Colonic mucosa (tissue), 4 donors: ENCODE measurements at regions not wholly inside any gene's neighbourhood (a gene's known extent, or its start where the extent isn't known, plus 50 kb on each side); places are given as distances from the start of the nearest gene placed in this dataset.
A peak's percentile ranks its signal among the peaks of the same experiment; 100 is the strongest.

Source experiments
- DNase-seq: peaks from one replicate; pipeline ENCODE4 v3.0.0-alpha.2; 2020
- H3K27ac ChIP-seq: fragments of 200-600 bp; one replicate; pipeline ENCODE4 v1.8.0; 2021
- H3K27me3 ChIP-seq: fragments of 200-600 bp; one replicate; pipeline ENCODE4 v1.8.0; 2021
- H3K36me3 ChIP-seq: fragments of 200-600 bp; one replicate; pipeline ENCODE4 v1.8.0; 2021
- H3K4me1 ChIP-seq: fragments of 200-600 bp; one replicate; pipeline ENCODE4 v1.8.0; 2021; ENCODE audit warnings: mild to moderate bottlenecking
- H3K4me3 ChIP-seq: fragments of 200-600 bp; one replicate; pipeline ENCODE4 v1.8.0; 2021
- H3K9ac ChIP-seq, 2 donors: one replicate each; pipeline ENCODE4 v1.7.0; 2013; ENCODE audit warnings: control low read depth in 2 of 2, low read depth in 2 of 2, low read length in 2 of 2
- H3K9me3 ChIP-seq: fragments of 200-600 bp; one replicate; pipeline ENCODE4 v1.8.0; 2021
- intact Hi-C: fragments of 100-400 bp; cut with DNase I; formaldehyde crosslinking; loops from one replicate; pipeline ENCODE4 v1.14.1; 2022
- TF ChIP-seq, protein P1 (sequence below): fragments of 200-600 bp; IDR thresholded peaks from one replicate; pipeline ENCODE4 v1.8.0; 2022; ENCODE audit warnings: antibody characterized with exemption, mild to moderate bottlenecking
- donor health status: healthy.
- donor health status: DM: no; HTN: no; CAD: no.
- donor health status: DM: no; HTN: no; CAD: no.

DNA sequence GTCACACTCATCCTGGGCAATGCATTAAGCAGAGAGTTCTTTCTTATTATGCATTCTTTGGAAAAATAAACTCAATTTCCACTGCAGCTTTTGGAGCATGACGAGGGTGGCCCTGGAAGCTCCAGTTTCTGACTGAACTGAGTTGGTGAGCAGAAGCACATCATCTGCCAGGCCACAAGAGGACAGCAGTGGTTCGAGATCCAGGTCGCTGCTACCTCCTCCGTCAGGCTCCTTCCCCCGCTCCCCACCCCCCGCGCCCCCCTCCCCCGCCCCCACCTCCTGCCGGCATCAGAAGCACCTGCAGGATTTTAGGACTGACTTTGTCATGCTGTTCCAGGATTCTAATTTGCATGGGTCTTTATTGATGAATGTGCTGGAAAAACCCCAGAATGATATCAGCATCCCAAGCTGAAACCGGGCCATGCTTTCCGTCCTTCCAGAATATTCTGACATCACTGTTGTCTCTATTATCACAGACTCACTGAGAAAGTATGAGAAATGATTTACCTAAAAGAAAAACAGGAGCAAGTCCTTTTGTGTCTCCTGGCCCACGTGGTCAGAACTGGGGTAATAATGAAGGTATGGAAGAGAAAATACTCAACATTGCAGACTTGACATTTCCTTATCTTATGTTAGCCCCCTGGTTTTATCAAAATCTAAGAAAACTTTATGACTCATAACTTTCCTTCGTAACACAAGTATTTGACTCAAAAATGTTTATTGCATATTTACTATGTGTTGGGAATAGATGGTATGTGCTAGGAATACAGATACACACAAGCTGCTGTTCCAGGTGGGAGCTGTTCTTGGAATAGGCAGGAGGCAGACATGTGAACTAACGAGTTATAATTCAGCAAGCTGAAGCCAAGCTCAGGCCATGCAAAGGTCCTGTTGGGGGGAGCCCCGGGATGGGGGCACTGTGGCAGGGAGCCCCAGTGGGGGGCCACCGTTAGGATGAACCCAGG is 220.2 kb upstream of the EXOC2 start:
- no peak for DNase-seq
- intact Hi-C loops, result no loop called here

DNA sequence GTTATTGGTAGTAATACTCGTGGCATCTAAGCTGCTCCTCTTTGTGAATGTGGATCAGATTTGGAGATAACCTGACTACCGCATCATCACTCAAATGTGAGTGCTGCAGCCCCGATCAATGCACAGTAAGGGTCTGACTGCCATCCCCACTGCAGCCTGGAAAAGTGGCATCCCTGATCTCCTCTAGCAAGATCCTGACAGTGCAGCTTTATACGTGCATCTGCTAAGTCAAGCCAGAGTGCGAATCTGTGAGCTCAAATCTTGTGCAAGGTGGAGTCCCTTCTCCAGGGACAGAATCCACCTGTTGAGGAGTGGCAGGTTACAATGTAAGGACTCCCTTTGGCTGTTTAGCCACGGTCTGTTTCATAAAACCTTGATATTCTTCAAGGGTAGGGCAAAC is 215.0 kb upstream of the EXOC2 start:
- Histone ChIP-seq H3K27me3 (no peaks in the 10 kb centered on the region), H3K9me3 (no peaks in the 10 kb centered on the region), H3K27ac (no peak overlapping the region), H3K4me3 (no peak overlapping the region), H3K36me3 (no peaks in the 10 kb centered on the region), H3K4me1 (no peaks in the 10 kb centered on the region), H3K9ac (no peak overlapping the region)
- TF ChIP-seq, protein P1, sequence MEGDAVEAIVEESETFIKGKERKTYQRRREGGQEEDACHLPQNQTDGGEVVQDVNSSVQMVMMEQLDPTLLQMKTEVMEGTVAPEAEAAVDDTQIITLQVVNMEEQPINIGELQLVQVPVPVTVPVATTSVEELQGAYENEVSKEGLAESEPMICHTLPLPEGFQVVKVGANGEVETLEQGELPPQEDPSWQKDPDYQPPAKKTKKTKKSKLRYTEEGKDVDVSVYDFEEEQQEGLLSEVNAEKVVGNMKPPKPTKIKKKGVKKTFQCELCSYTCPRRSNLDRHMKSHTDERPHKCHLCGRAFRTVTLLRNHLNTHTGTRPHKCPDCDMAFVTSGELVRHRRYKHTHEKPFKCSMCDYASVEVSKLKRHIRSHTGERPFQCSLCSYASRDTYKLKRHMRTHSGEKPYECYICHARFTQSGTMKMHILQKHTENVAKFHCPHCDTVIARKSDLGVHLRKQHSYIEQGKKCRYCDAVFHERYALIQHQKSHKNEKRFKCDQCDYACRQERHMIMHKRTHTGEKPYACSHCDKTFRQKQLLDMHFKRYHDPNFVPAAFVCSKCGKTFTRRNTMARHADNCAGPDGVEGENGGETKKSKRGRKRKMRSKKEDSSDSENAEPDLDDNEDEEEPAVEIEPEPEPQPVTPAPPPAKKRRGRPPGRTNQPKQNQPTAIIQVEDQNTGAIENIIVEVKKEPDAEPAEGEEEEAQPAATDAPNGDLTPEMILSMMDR, result no peak
- peak; percentile 12 for DNase-seq
- intact Hi-C loops, result no loop called here

More for the DNA sequence above, 220.2 kb upstream of the EXOC2 start:
- Histone ChIP-seq H3K27ac (no peak overlapping the region), H3K27me3 (no peaks in the 10 kb centered on the region), H3K9ac (no peak overlapping the region), H3K4me1 (no peaks in the 10 kb centered on the region), H3K9me3 (no peaks in the 10 kb centered on the region), H3K4me3 (no peak overlapping the region), H3K36me3 (no peaks in the 10 kb centered on the region)
- TF ChIP-seq, protein P1, result peak; percentile 22

DNA sequence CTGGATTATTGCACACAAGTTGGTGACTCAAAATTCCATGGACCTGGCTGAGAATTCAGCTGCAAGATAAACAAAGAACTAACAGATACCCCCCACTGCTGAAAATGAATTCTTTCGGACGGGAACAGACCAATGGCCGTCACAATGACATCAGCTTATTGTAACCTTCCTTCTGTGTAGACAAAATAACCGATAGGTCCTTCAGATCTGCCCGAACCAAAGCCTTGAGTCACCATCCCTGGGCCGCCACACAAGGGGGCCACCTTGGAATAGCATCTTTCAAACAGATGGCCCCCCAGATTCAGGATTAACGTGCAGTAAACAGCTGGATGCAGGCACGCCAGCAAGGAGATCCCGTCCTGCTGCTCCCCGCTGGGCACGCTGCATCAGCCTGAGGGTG is 214.0 kb upstream of the EXOC2 start:
- H3K36me3 ChIP-seq, result no peaks in the 10 kb centered on the region
- no peaks in the 10 kb centered on the region for H3K9me3 ChIP-seq

DNA sequence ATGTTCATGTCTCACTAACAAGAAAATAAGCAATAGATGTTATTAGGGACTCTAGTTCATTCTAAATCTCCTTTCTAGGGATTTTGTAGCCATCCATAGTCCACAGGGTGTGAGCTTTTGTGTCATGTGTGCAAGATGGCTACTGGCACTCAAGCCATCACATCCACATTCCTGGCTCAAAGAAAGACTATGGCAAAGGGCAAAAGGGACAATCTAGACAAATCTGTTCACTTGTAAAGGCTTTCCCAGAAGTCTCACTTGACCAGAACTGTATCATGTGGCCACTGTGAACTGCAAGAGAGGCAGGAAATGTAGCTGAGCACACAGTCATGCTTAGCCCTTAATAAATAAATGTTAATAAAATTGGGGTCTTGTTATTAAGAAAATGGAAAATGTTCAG is 212.6 kb upstream of the EXOC2 start:
- Histone ChIP-seq H3K27me3 (no peaks in the 10 kb centered on the region), H3K9me3 (no peaks in the 10 kb centered on the region), H3K36me3 (no peaks in the 10 kb centered on the region), H3K4me1 (no peaks in the 10 kb centered on the region), H3K27ac (no peak overlapping the region), H3K4me3 (no peak overlapping the region), H3K9ac (no peak overlapping the region)
- intact Hi-C loops, result no loop called here
- no peak for DNase-seq
- TF ChIP-seq, protein P1, result no peak

More for the DNA sequence above, 214.0 kb upstream of the EXOC2 start:
- Histone ChIP-seq H3K4me1 (no peaks in the 10 kb centered on the region), H3K9ac (no peak overlapping the region), H3K4me3 (no peak overlapping the region), H3K27me3 (no peaks in the 10 kb centered on the region), H3K27ac (no peak overlapping the region)
- DNase-seq, result no peak
- intact Hi-C loops, result no loop called here
- TF ChIP-seq, protein P1, result no peak

DNA sequence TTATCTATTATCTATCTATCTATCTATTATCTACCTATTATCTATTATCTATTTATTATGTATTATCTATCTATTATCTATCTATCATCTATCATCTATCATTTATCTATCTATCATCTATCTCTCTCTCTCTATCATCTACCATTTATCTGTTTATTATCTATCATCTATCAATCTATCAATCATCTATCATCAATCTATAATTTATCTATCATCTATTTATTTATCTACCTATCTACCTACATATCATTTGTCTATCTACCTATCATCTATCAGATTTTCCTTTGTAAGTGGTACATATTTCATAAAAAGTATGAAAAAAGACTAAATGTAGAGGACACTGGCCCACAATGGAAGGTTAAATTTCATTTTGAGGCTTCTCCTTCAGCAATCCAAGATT is 212.1 kb upstream of the EXOC2 start:
- TF ChIP-seq, protein P1, result no peak
- Histone ChIP-seq H3K27me3 (no peaks in the 10 kb centered on the region), H3K9ac (no peak overlapping the region), H3K9me3 (no peaks in the 10 kb centered on the region), H3K36me3 (no peaks in the 10 kb centered on the region), H3K4me1 (no peaks in the 10 kb centered on the region), H3K27ac (no peak overlapping the region), H3K4me3 (no peak overlapping the region)
- intact Hi-C loops, result no loop called here
- DNase-seq, result no peak
